ENCODE measurements at regions not wholly inside any gene's neighbourhood (a gene's known extent, or its start where the extent isn't known, plus 50 kb on each side); places are given as distances from the start of the nearest gene placed in this dataset.

DNA sequence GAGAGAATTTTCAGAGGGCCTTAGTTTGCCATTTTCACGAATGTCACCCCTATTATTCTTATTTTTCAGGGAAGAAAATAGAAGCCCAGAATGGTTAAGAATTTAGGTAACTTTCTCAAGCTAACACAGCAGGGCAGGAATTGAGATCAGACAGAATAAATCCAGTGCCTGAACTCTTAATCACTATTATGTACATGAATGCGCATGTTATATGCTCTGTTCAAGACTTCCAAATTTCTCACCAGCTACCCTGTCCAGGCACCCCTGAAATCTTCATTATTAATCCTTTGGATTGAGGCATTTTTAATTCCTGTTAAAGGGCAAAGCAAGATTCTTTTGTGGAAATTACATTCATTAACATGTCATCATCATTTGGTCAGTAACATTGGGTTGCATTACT, 218.4 kb downstream of the ACTR3 start:
- Histone ChIP-seq H2AFZ (ENCODE audit: low read depth, low read length) (no peak overlapping the region), H3K27ac (ENCODE audit: low read length) (no peak overlapping the region), H3K4me1 (ENCODE audit: low read length) (no peaks in the 10 kb centered on the region), H3K79me2 (ENCODE audit: low read length) (no peaks in the 10 kb centered on the region), H3K4me3 (ENCODE audit: low read length) (no peak overlapping the region), H3K27me3 (ENCODE audit: low read depth, low read length) (no peaks in the 10 kb centered on the region), H3K9ac (ENCODE audit: low read length) (no peak overlapping the region), H3K36me3 (replicated peaks; ENCODE audit: low read depth, low read length) (no peaks in the 10 kb centered on the region), H3K9me3 (ENCODE audit: insufficient read depth, low read length) (no peaks in the 10 kb centered on the region), H3K4me2 (ENCODE audit: low read length) (no peak overlapping the region), H4K20me1 (ENCODE audit: insufficient read depth, low read length) (no peaks in the 10 kb centered on the region)
- TF ChIP-seq, protein P1, sequence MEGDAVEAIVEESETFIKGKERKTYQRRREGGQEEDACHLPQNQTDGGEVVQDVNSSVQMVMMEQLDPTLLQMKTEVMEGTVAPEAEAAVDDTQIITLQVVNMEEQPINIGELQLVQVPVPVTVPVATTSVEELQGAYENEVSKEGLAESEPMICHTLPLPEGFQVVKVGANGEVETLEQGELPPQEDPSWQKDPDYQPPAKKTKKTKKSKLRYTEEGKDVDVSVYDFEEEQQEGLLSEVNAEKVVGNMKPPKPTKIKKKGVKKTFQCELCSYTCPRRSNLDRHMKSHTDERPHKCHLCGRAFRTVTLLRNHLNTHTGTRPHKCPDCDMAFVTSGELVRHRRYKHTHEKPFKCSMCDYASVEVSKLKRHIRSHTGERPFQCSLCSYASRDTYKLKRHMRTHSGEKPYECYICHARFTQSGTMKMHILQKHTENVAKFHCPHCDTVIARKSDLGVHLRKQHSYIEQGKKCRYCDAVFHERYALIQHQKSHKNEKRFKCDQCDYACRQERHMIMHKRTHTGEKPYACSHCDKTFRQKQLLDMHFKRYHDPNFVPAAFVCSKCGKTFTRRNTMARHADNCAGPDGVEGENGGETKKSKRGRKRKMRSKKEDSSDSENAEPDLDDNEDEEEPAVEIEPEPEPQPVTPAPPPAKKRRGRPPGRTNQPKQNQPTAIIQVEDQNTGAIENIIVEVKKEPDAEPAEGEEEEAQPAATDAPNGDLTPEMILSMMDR (IDR thresholded peaks at IDR 0.05; ENCODE audit: low read depth, low read length) = no peak
- no peak for TF ChIP-seq EZH2phosphoT487 (IDR thresholded peaks at IDR 0.05; ENCODE audit: low read depth)

DNA sequence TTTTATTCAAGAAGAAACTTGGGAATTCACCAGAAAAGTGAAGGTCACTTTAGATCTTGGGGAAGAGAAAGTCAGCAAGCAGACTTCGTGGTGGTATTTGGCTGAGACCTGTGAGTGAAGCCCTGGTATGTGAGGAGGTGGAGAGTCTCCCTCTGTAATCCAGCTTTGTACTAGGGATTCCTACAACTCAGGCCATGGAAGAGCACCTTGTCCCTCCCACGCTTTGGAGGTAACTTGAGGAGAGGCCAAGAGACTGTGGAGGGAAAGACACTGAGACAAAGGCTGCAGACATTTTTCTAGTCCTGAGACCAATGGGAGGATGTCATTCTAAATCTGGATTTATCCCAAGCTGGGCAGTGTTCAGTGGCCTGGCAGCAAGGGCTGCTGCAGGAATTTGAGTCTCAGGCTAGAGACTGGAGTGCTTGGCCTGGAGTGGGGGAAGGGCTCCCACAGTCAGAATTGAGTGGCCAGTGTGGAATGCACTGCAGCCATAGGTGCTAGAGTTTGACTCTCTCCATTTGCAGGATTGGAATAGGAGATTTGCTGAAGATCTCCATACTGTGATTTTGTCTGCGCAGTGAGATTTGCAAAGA, 219.0 kb downstream of the ACTR3 start:
- no peak for TF ChIP-seq EZH2phosphoT487 (IDR thresholded peaks at IDR 0.05; ENCODE audit: low read depth)
- TF ChIP-seq, protein P1 (IDR thresholded peaks at IDR 0.05; ENCODE audit: low read depth, low read length) = no peak
- no peaks in the 10 kb centered on the region for H3K36me3 ChIP-seq (replicated peaks; ENCODE audit: low read depth, low read length)
- no peak overlapping the region for H3K27ac ChIP-seq (ENCODE audit: low read length)
- H2AFZ ChIP-seq (ENCODE audit: low read depth, low read length) = no peak overlapping the region
- H3K4me3 ChIP-seq (ENCODE audit: low read length) = no peak overlapping the region
- H3K9me3 ChIP-seq (ENCODE audit: insufficient read depth, low read length) = no peaks in the 10 kb centered on the region
- no peak overlapping the region for H3K9ac ChIP-seq (ENCODE audit: low read length)
- no peaks in the 10 kb centered on the region for H3K4me1 ChIP-seq (ENCODE audit: low read length)
- H4K20me1 ChIP-seq (ENCODE audit: insufficient read depth, low read length) = no peaks in the 10 kb centered on the region
- no peaks in the 10 kb centered on the region for H3K27me3 ChIP-seq (ENCODE audit: low read depth, low read length)
- H3K4me2 ChIP-seq (ENCODE audit: low read length) = no peak overlapping the region
- no peaks in the 10 kb centered on the region for H3K79me2 ChIP-seq (ENCODE audit: low read length)

- Histone ChIP-seq H3K9me3 (ENCODE audit: insufficient read depth, low read length) (no peaks in the 10 kb centered on the region), H3K9ac (ENCODE audit: low read length) (no peak overlapping the region), H3K4me1 (ENCODE audit: low read length) (no peaks in the 10 kb centered on the region), H3K79me2 (ENCODE audit: low read length) (no peaks in the 10 kb centered on the region), H4K20me1 (ENCODE audit: insufficient read depth, low read length) (no peaks in the 10 kb centered on the region), H3K27ac (ENCODE audit: low read length) (no peak overlapping the region), H3K27me3 (ENCODE audit: low read depth, low read length) (no peaks in the 10 kb centered on the region), H2AFZ (ENCODE audit: low read depth, low read length) (no peak overlapping the region), H3K4me3 (ENCODE audit: low read length) (no peak overlapping the region), H3K4me2 (ENCODE audit: low read length) (no peak overlapping the region), H3K36me3 (replicated peaks; ENCODE audit: low read depth, low read length) (no peaks in the 10 kb centered on the region)
- no peak for TF ChIP-seq EZH2phosphoT487 (IDR thresholded peaks at IDR 0.05; ENCODE audit: low read depth)
- TF ChIP-seq, protein P1 (IDR thresholded peaks at IDR 0.05; ENCODE audit: low read depth, low read length) = no peak
Observed at GRCh38 chr2:114111329-114111728, 221.4 kb downstream of the ACTR3 start.

DNA sequence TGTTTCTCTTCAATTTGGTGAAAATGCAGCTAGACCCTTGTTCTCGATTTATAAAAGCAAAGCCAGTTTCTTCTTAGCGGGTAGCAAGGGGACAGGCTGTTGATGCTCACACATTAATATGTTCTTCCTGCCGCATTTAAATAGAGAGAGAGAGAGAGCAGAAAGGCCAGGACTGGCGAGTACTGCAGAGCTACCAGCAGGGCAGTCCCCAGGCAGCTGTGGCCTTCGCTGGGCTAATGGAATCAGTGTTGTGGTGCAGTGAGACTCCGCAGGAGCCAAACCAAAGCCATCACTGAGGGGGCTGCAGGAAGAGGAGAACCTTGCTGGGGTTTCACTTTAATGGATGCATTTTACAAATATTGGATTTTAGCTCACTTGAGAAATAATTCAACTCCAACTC, 223.6 kb downstream of the ACTR3 start:
- no peak for TF ChIP-seq EZH2phosphoT487 (IDR thresholded peaks at IDR 0.05; ENCODE audit: low read depth)
- TF ChIP-seq, protein P1 (IDR thresholded peaks at IDR 0.05; ENCODE audit: low read depth, low read length) = no peak
- H3K36me3 ChIP-seq (replicated peaks; ENCODE audit: low read depth, low read length) = no peaks in the 10 kb centered on the region
- no peaks in the 10 kb centered on the region for H3K27me3 ChIP-seq (ENCODE audit: low read depth, low read length)
- no peaks in the 10 kb centered on the region for H4K20me1 ChIP-seq (ENCODE audit: insufficient read depth, low read length)
- H3K4me2 ChIP-seq (ENCODE audit: low read length) = no peak overlapping the region
- no peak overlapping the region for H2AFZ ChIP-seq (ENCODE audit: low read depth, low read length)
- no peak overlapping the region for H3K27ac ChIP-seq (ENCODE audit: low read length)
- H3K4me1 ChIP-seq (ENCODE audit: low read length) = no peaks in the 10 kb centered on the region
- no peaks in the 10 kb centered on the region for H3K79me2 ChIP-seq (ENCODE audit: low read length)
- no peak overlapping the region for H3K4me3 ChIP-seq (ENCODE audit: low read length)
- H3K9ac ChIP-seq (ENCODE audit: low read length) = no peak overlapping the region
- H3K9me3 ChIP-seq (ENCODE audit: insufficient read depth, low read length) = no peaks in the 10 kb centered on the region

Data from OCI-LY3 (cell line).